HepG2 (cell line): ENCODE measurements at regions not wholly inside any gene's neighbourhood (a gene's known extent, or its start where the extent isn't known, plus 50 kb on each side); places are given as distances from the start of the nearest gene placed in this dataset.

ENCODE experiments used
- ATAC-seq: fragments of 200-7000 bp; cut with Tn5 transposase; 3 replicates; pipeline ENCODE4 v1.9.1; 2020; ENCODE audit warnings: mild to moderate bottlenecking, moderate library complexity
- BruUV-seq: library from RNA; stranded (reverse); fragments of 400-500 nt; replicated peaks from 2 replicates; lab custom pipeline; 2021; lab: Mats Ljungman, UMichigan
- CTCF ChIA-PET: fragments of 300-600 bp; formaldehyde crosslinking; extraction: SDS; loops from one replicate; lab custom pipeline; 2021; ENCODE audit warnings: low total read pairs, inconsistent platforms, low intra/inter-chr PET ratio; lab: Yijun Ruan, JAX
- POLR2A ChIA-PET: fragments of 350-600 bp; sonication (Branson Sonifier 250); formaldehyde crosslinking; loops from one replicate; lab custom pipeline; 2020; ENCODE audit warnings: antibody characterized with exemption, inconsistent platforms; lab: Yijun Ruan, JAX
- DNase-seq: peaks from one replicate; pipeline ENCODE4 v3.0.0-alpha.2; 2015; ENCODE audit warnings: low spot score
- FAIRE-seq: peaks from 3 replicates; lab custom pipeline; 2011; peaks lifted over from hg19 to GRCh38; lab: Jason Lieb, UNC
- H2AFZ ChIP-seq: one replicate; pipeline ENCODE4 v1.6.1; 2011; ENCODE audit warnings: low read length, inconsistent platforms
- H3K27ac ChIP-seq: fragments of 300-600 bp; 3 replicates; pipeline ENCODE4 v1.8.0; 2011; ENCODE audit warnings: mixed run types, mild to moderate bottlenecking, mixed read lengths, low read length, inconsistent platforms; ENCODE audit not compliant: insufficient read depth; ENCODE audit errors: extremely low read length
- H3K27me3 ChIP-seq, 2 experiments: fragments of 200-600 bp in 1 of 2; 2 replicates in 1 of 2; 3 replicates in 1 of 2; pipeline versions ENCODE4 v1.6.0 to v1.8.0; 2011; ENCODE audit warnings: low read length in 2 of 2, mild to moderate bottlenecking in 2 of 2, moderate library complexity in 2 of 2, inconsistent platforms in 1 of 2; ENCODE audit not compliant: insufficient read depth in 2 of 2, control insufficient read depth in 1 of 2
- H3K36me3 ChIP-seq, 2 experiments: fragments of 200-600 bp in 1 of 2; replicated peaks in 1 of 2; 2 replicates in 1 of 2; 3 replicates in 1 of 2; pipeline versions ENCODE4 v1.5.1 to v1.8.0; 2011; ENCODE audit warnings: low read length in 2 of 2, inconsistent platforms in 1 of 2; ENCODE audit not compliant: insufficient read depth in 2 of 2, control insufficient read depth in 1 of 2
- H3K4me1 ChIP-seq: 2 replicates; pipeline ENCODE4 v1.5.1; 2012; ENCODE audit warnings: low read length, inconsistent platforms; ENCODE audit not compliant: insufficient read depth
- H3K4me2 ChIP-seq: 2 replicates; pipeline ENCODE4 v1.6.0; 2011; ENCODE audit warnings: low read depth, low read length, inconsistent platforms
- H3K4me3 ChIP-seq, 3 experiments: fragments of 200-600 bp in 1 of 3; sonication (generic), shearing (Covaris generic) in 1 of 3; replicated peaks in 1 of 3; 2 replicates each; pipeline ENCODE4 v1.5.1; 2011 to 2016; ENCODE audit warnings: low read length in 3 of 3, inconsistent platforms in 2 of 3, low read depth in 2 of 3, mild to moderate bottlenecking in 2 of 3, control low read depth in 1 of 3, mixed read lengths in 1 of 3; ENCODE audit not compliant: insufficient read depth in 1 of 3
- H3K79me2 ChIP-seq: one replicate; pipeline ENCODE4 v1.6.1; 2011; ENCODE audit warnings: low read length, inconsistent platforms; ENCODE audit not compliant: insufficient read depth
- H3K9ac ChIP-seq: 2 replicates; pipeline ENCODE4 v1.6.0; 2011; ENCODE audit warnings: mild to moderate bottlenecking, low read depth, low read length, inconsistent platforms; ENCODE audit not compliant: insufficient read depth
- H3K9me3 ChIP-seq: 2 replicates; pipeline ENCODE4 v1.5.1; 2012; ENCODE audit warnings: mild to moderate bottlenecking, low read length
- H4K20me1 ChIP-seq: 2 replicates; pipeline ENCODE4 v1.6.0; 2011; ENCODE audit warnings: inconsistent platforms, mild to moderate bottlenecking, low read length, moderate library complexity; ENCODE audit not compliant: insufficient read depth
- ATF4 ChIP-seq, 2 experiments: fragments of 450-650 bp in 1 of 2; sonication (generic) in 1 of 2; formaldehyde crosslinking; IDR thresholded peaks; 2 replicates each; pipeline versions ENCODE4 v1.5.0 to v1.8.0; 2020 to 2022; ENCODE audit warnings: mild to moderate bottlenecking in 1 of 2, missing genetic modification reagents in 1 of 2
- BRD4 ChIP-seq: sonication (generic); formaldehyde crosslinking; IDR thresholded peaks from 2 replicates; pipeline ENCODE4 v1.4.0; 2020; ENCODE audit warnings: missing genetic modification reagents
- FOXA1 ChIP-seq, 2 experiments: fragments of 450-650 bp in 1 of 2; sonication (generic) in 1 of 2; formaldehyde crosslinking in 1 of 2; IDR thresholded peaks; 2 replicates each; pipeline versions ENCODE4 v1.4.0 to v1.6.1; 2016 to 2020; ENCODE audit warnings: missing genetic modification reagents in 1 of 2
- NFKB2 ChIP-seq: sonication (generic); formaldehyde crosslinking; IDR thresholded peaks from 2 replicates; pipeline ENCODE4 v1.4.0; 2020; ENCODE audit warnings: missing genetic modification reagents, borderline replicate concordance
- PHB2 ChIP-seq: fragments of 450-650 bp; IDR thresholded peaks from 2 replicates; pipeline ENCODE4 v1.6.1; 2018; ENCODE audit not compliant: partially characterized antibody
- SP140L ChIP-seq: sonication (generic); formaldehyde crosslinking; IDR thresholded peaks from 2 replicates; pipeline ENCODE4 v1.4.0; 2020; ENCODE audit warnings: missing genetic modification reagents, borderline replicate concordance
- ZFP36 ChIP-seq: fragments of 150-350 bp; IDR thresholded peaks from 2 replicates; pipeline ENCODE4 v1.6.1; 2018; ENCODE audit warnings: borderline replicate concordance, low read length, low read depth; ENCODE audit not compliant: partially characterized antibody
- ZNF468 ChIP-seq: sonication (generic); formaldehyde crosslinking; IDR thresholded peaks from 2 replicates; pipeline ENCODE4 v1.8.0; 2022; ENCODE audit warnings: mild to moderate bottlenecking, moderate library complexity, missing genetic modification reagents
- ZNF607 ChIP-seq: sonication (generic); formaldehyde crosslinking; IDR thresholded peaks from 2 replicates; pipeline ENCODE4 v1.5.1; 2020; ENCODE audit warnings: missing genetic modification reagents, mild to moderate bottlenecking, borderline replicate concordance
- WGBS: methylation state at CpG from one replicate; pipeline ENCODE4 v1.1.6; 2017; ENCODE audit warnings: low lambda C conversion rate; 5-methylcytosine and 5-hydroxymethylcytosine counted together
- in situ Hi-C: cut with HindIII; loops from 2 replicates; pipeline ENCODE4 v1.10.0; 2017; ENCODE audit warnings: low pct_unique_long_range_greater_than_20kb; ENCODE audit not compliant: extremely low pct_ligation_motif_present
- intact Hi-C: fragments of 100-400 bp; cut with micrococcal nuclease; formaldehyde crosslinking; loops from one replicate; pipeline ENCODE4 v1.10.0; 2022; ENCODE audit not compliant: unreplicated experiment

- Histone ChIP-seq H3K9ac (no peak overlapping the region), H3K79me2 (no peaks in the 10 kb centered on the region)
- no TSS peak for BruUV-seq
- TF ChIP-seq PHB2: no peak
- no peak for TF ChIP-seq NFKB2
- TF ChIP-seq, all 625 proteins: peak for 0
- in situ Hi-C loops: no loop called here
- H3K27ac ChIP-seq: no peak overlapping the region
- H4K20me1 ChIP-seq: no peaks in the 10 kb centered on the region
- no peak overlapping the region for H3K4me3 ChIP-seq
- H3K36me3 ChIP-seq: no peaks in the 10 kb centered on the region
- H2AFZ ChIP-seq: no peak overlapping the region
- H3K4me1 ChIP-seq: no peaks in the 10 kb centered on the region
- no peak overlapping the region for H3K4me2 ChIP-seq
- WGBS: 67% methylated on average over 1 of the region's 1 CpG
- DNase-seq (no peak), ATAC-seq (no peak), FAIRE-seq (no peak)
- ChIA-PET CTCF (no interaction called here), POLR2A (no interaction called here)
- H3K9me3 ChIP-seq: no peaks in the 10 kb centered on the region
- no peaks in the 10 kb centered on the region for H3K27me3 ChIP-seq
- intact Hi-C loops: no loop called here
Observed at GRCh38 chrX:8027827-8028226, 100.6 kb upstream of the PNPLA4 start.

DNA sequence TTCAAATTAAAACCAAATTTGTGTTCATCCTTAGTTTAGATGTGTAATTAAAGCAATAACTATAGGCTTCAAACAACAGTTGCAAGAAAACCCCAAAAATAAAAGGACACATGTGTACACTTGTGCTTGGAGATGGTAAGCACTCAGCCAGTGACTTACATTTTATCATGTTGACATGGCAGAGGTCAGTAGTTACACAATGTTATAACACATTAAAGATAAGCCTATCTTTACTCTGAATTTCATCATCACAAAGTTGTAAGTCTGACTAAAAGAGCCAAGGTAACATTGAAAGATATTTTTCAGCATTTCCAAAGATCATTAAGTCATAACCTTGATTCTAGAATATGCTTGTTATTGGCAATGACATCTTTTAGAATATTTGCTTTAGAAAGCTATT, 98.5 kb upstream of the PNPLA4 start:
- peak; percentile 1 for DNase-seq
- no peak overlapping the region for H2AFZ ChIP-seq
- ChIA-PET CTCF (no interaction called here), POLR2A (no interaction called here)
- in situ Hi-C loops: no loop called here
- intact Hi-C loops: no loop called here
- H3K27me3 ChIP-seq: no peaks in the 10 kb centered on the region
- BruUV-seq: no TSS peak
- no peak overlapping the region for H3K4me3 ChIP-seq
- no peak overlapping the region for H3K27ac ChIP-seq
- no peaks in the 10 kb centered on the region for H3K79me2 ChIP-seq
- FAIRE-seq: peak; percentile 49
- TF ChIP-seq BRD4 (no peak), SP140L (CRISPR knock-in tag) (no peak), ZNF607 (CRISPR knock-in tag) (no peak), ATF4 (CRISPR knock-in tag; IDR thresholded peaks at IDR 0.05) (peak in 1 of 2 experiments; percentile 59; a peak in 1 of 4 replicates), FOXA1 (IDR thresholded peaks at IDR 0.05) (no peak), FOXA1 (CRISPR knock-in tag; IDR thresholded peaks at IDR 0.05) (0 out of 2 replicates have a peak, but pooled peaks have one; percentile 35), ZNF468 (CRISPR knock-in tag) (no peak), ZFP36 (no peak)
- no peak overlapping the region for H3K4me2 ChIP-seq
- no peaks in the 10 kb centered on the region for H3K4me1 ChIP-seq
- no peaks in the 10 kb centered on the region for H3K36me3 ChIP-seq
- no peak overlapping the region for H3K9ac ChIP-seq
- no peak for ATAC-seq
- H3K9me3 ChIP-seq: no peaks in the 10 kb centered on the region
- no peaks in the 10 kb centered on the region for H4K20me1 ChIP-seq
